ENCODE measurements at regions not wholly inside any gene's neighbourhood (a gene's known extent, or its start where the extent isn't known, plus 50 kb on each side); places are given as distances from the start of the nearest gene placed in this dataset.
"Not testable (repeated sequence)": the region's sequence is repeated elsewhere in the genome, so short reads cannot be mapped to it uniquely, and the experiment has no call there.

GRCh38 chr9:124120272-124120671 lies 108.7 kb downstream of the LHX2 start:
- Mint-ChIP-seq H3K4me3 (no peak overlapping the region), H3K27me3 (peaks cover 27% of the 10 kb centered on the region), H3K4me1 (no peaks in the 10 kb centered on the region), H3K36me3 (no peaks in the 10 kb centered on the region), H3K27ac (no peak overlapping the region), H3K9me3 (peaks cover 7% of the 10 kb centered on the region)
- no peak for DNase-seq

- peaks cover 26% of the 10 kb centered on the region for H3K27me3 Mint-ChIP-seq
- H3K27ac Mint-ChIP-seq = no peak overlapping the region
- no peak overlapping the region for H3K4me3 Mint-ChIP-seq
- H3K9me3 Mint-ChIP-seq = peaks cover 3% of the 10 kb centered on the region
- no peaks in the 10 kb centered on the region for H3K4me1 Mint-ChIP-seq
- no peak for DNase-seq
- no peaks in the 10 kb centered on the region for H3K36me3 Mint-ChIP-seq
These were observed 110.2 kb downstream of the LHX2 start for GRCh38 chr9:124121725-124122124.

GRCh38 chr9:124122321-124122720 lies 110.8 kb downstream of the LHX2 start:
- no peak overlapping the region for H3K4me3 Mint-ChIP-seq
- no peak overlapping the region for H3K27ac Mint-ChIP-seq
- H3K27me3 Mint-ChIP-seq = peaks cover 27% of the 10 kb centered on the region

GRCh38 chr9:124122813-124123462 lies 111.4 kb downstream of the LHX2 start:
- Mint-ChIP-seq H3K4me3 (no peak overlapping the region), H3K9me3 (no peaks in the 10 kb centered on the region), H3K27ac (no peak overlapping the region), H3K27me3 (peaks cover 22% of the 10 kb centered on the region), H3K36me3 (no peaks in the 10 kb centered on the region), H3K4me1 (no peaks in the 10 kb centered on the region)
- no peak for DNase-seq

More at GRCh38 chr9:124122321-124122720, 110.8 kb downstream of the LHX2 start:
- H3K4me1 Mint-ChIP-seq = no peaks in the 10 kb centered on the region
- H3K9me3 Mint-ChIP-seq = no peaks in the 10 kb centered on the region
- no peak for DNase-seq
- no peaks in the 10 kb centered on the region for H3K36me3 Mint-ChIP-seq

- H3K36me3 Mint-ChIP-seq, DNase-seq, H3K4me1 Mint-ChIP-seq, H3K4me3 Mint-ChIP-seq, H3K27ac Mint-ChIP-seq, H3K9me3 Mint-ChIP-seq: not testable (repeated sequence)
- H3K27me3 Mint-ChIP-seq = peaks cover 22% of the 10 kb centered on the region
These were observed 112.1 kb downstream of the LHX2 start for GRCh38 chr9:124123621-124124020.

- H3K9me3 Mint-ChIP-seq = no peaks in the 10 kb centered on the region
- H3K36me3 Mint-ChIP-seq = no peaks in the 10 kb centered on the region
- H3K4me3 Mint-ChIP-seq = no peak overlapping the region
- peaks cover 12% of the 10 kb centered on the region for H3K27me3 Mint-ChIP-seq
- DNase-seq = no peak
- no peaks in the 10 kb centered on the region for H3K4me1 Mint-ChIP-seq
- H3K27ac Mint-ChIP-seq = no peak overlapping the region
These were observed 113.4 kb downstream of the LHX2 start for GRCh38 chr9:124124729-124125650.

- no peak for DNase-seq
- Mint-ChIP-seq H3K9me3 (no peaks in the 10 kb centered on the region), H3K27me3 (peaks cover 12% of the 10 kb centered on the region), H3K36me3 (no peaks in the 10 kb centered on the region), H3K27ac (no peak overlapping the region), H3K4me3 (no peak overlapping the region), H3K4me1 (no peaks in the 10 kb centered on the region)
These were observed 114.0 kb downstream of the LHX2 start for GRCh38 chr9:124125651-124125977.

- H3K9me3 Mint-ChIP-seq = no peaks in the 10 kb centered on the region
- peak; percentile 69 for DNase-seq
- H3K27ac Mint-ChIP-seq = no peak overlapping the region
- no peaks in the 10 kb centered on the region for H3K36me3 Mint-ChIP-seq
- H3K4me1 Mint-ChIP-seq = no peaks in the 10 kb centered on the region
- no peak overlapping the region for H3K4me3 Mint-ChIP-seq
- H3K27me3 Mint-ChIP-seq = peaks cover 7% of the 10 kb centered on the region
These were observed 115.4 kb downstream of the LHX2 start for GRCh38 chr9:124126648-124127646.

- H3K9me3 Mint-ChIP-seq = no peaks in the 10 kb centered on the region
- DNase-seq = no peak
- no peaks in the 10 kb centered on the region for H3K36me3 Mint-ChIP-seq
- no peak overlapping the region for H3K27ac Mint-ChIP-seq
- no peaks in the 10 kb centered on the region for H3K4me1 Mint-ChIP-seq
- H3K27me3 Mint-ChIP-seq = peaks cover 10% of the 10 kb centered on the region
- H3K4me3 Mint-ChIP-seq = no peak overlapping the region
These were observed 117.1 kb downstream of the LHX2 start for GRCh38 chr9:124128568-124129166.

- H3K27me3 Mint-ChIP-seq = peaks cover 10% of the 10 kb centered on the region
- H3K27ac Mint-ChIP-seq = no peak overlapping the region
These were observed 118.9 kb downstream of the LHX2 start for GRCh38 chr9:124130277-124131075.

GRCh38 chr9:124131518-124131917 lies 120.0 kb downstream of the LHX2 start:
- not testable (repeated sequence) for DNase-seq, H3K27me3 Mint-ChIP-seq, H3K4me1 Mint-ChIP-seq, H3K9me3 Mint-ChIP-seq, H3K4me3 Mint-ChIP-seq, H3K27ac Mint-ChIP-seq, H3K36me3 Mint-ChIP-seq

More at GRCh38 chr9:124130277-124131075, 118.9 kb downstream of the LHX2 start:
- Mint-ChIP-seq H3K4me1 (no peaks in the 10 kb centered on the region), H3K4me3 (no peak overlapping the region), H3K36me3 (no peaks in the 10 kb centered on the region), H3K9me3 (no peaks in the 10 kb centered on the region)
- no peak for DNase-seq

GRCh38 chr9:124132671-124133147 lies 121.1 kb downstream of the LHX2 start:
- Mint-ChIP-seq H3K4me1 (no peaks in the 10 kb centered on the region), H3K4me3 (no peak overlapping the region)
- DNase-seq = no peak

GRCh38 chr9:124133727-124134126 lies 122.2 kb downstream of the LHX2 start:
- no peaks in the 10 kb centered on the region for H3K4me1 Mint-ChIP-seq
- DNase-seq = no peak
- H3K27ac Mint-ChIP-seq = no peak overlapping the region

More at GRCh38 chr9:124132671-124133147, 121.1 kb downstream of the LHX2 start:
- Mint-ChIP-seq H3K36me3 (no peaks in the 10 kb centered on the region), H3K27me3 (peaks cover 9% of the 10 kb centered on the region), H3K27ac (no peak overlapping the region), H3K9me3 (no peaks in the 10 kb centered on the region)

GRCh38 chr9:124134526-124134925 lies 123.0 kb downstream of the LHX2 start:
- Mint-ChIP-seq H3K4me1 (no peaks in the 10 kb centered on the region), H3K27ac (no peak overlapping the region), H3K9me3 (no peaks in the 10 kb centered on the region), H3K36me3 (no peaks in the 10 kb centered on the region), H3K4me3 (no peak overlapping the region), H3K27me3 (peaks cover 9% of the 10 kb centered on the region)
- DNase-seq = no peak

More at GRCh38 chr9:124133727-124134126, 122.2 kb downstream of the LHX2 start:
- H3K27me3 Mint-ChIP-seq = peaks cover 9% of the 10 kb centered on the region
- H3K4me3 Mint-ChIP-seq = no peak overlapping the region
- H3K36me3 Mint-ChIP-seq = no peaks in the 10 kb centered on the region
- no peaks in the 10 kb centered on the region for H3K9me3 Mint-ChIP-seq

Data from activated naive CD8-positive, alpha-beta T cell treated with anti-CD3 and anti-CD28 coated beads for 36 hours (primary cell).